ENCODE measurements at regions not wholly inside any gene's neighbourhood (a gene's known extent, or its start where the extent isn't known, plus 50 kb on each side); places are given as distances from the start of the nearest gene placed in this dataset.

- H3K27me3 ChIP-seq (ENCODE audit: insufficient read depth, low read length) = 0 out of 2 replicates have a peak, but pooled peaks cover 4% of the 10 kb centered on the region
- RAD21 ChIA-PET (ENCODE audit: low non-redundant PET in 1 of 2, low total read pairs in 2 of 2, uncharacterized antibody in 2 of 2, unreplicated experiment in 2 of 2) = no interaction called here
Observed at GRCh38 chr22:48153726-48154125, 1391.3 kb downstream of the TBC1D22A start.

More at GRCh38 chr22:48153726-48154125, 1391.3 kb downstream of the TBC1D22A start:
- no peak overlapping the region for H3K27ac ChIP-seq (ENCODE audit: low read depth, low read length)
- no peak overlapping the region for H2AFZ ChIP-seq (ENCODE audit: low read depth, low read length, poor library complexity, severe bottlenecking)
- no peak for TF ChIP-seq SRF (IDR thresholded peaks at IDR 0.05; ENCODE audit: low read depth)
- no peak for TF ChIP-seq CEBPB (IDR thresholded peaks at IDR 0.05; ENCODE audit: low read depth)
- no peak for TF ChIP-seq ATF3 (IDR thresholded peaks at IDR 0.05)
- no peak for TF ChIP-seq MAX (IDR thresholded peaks at IDR 0.05)
- TF ChIP-seq TCF7L2 (IDR thresholded peaks at IDR 0.05; ENCODE audit: borderline replicate concordance, extremely low read depth, insufficient read depth, insufficient read length) = no peak
- TF ChIP-seq EGR1 (IDR thresholded peaks at IDR 0.05; ENCODE audit: low read depth) = no peak
- TF ChIP-seq ZFX (IDR thresholded peaks at IDR 0.05) = no peak
- TF ChIP-seq SP1 (IDR thresholded peaks at IDR 0.05; ENCODE audit: low read depth) = no peak
- no peak for TF ChIP-seq RAD21 (IDR thresholded peaks at IDR 0.05; ENCODE audit: low read depth)
- no peak for TF ChIP-seq JUND (IDR thresholded peaks at IDR 0.05)
- TF ChIP-seq ELF1 (IDR thresholded peaks at IDR 0.05; ENCODE audit: borderline replicate concordance, low read depth) = no peak
- TF ChIP-seq POLR2A (IDR thresholded peaks at IDR 0.05; ENCODE audit: borderline replicate concordance, extremely low read depth, insufficient read depth, insufficient read length) = no peak
- no peak for TF ChIP-seq ZNF274 (IDR thresholded peaks at IDR 0.05; ENCODE audit: low read depth, low read length)
- TF ChIP-seq ZBTB33 (IDR thresholded peaks at IDR 0.05; ENCODE audit: extremely low read depth, insufficient replicate concordance, low read length) = no peak
- no peak for TF ChIP-seq CTCF (IDR thresholded peaks at IDR 0.05 in 2 of 3, conservative IDR thresholded peaks at IDR 0.05 in 1 of 3; ENCODE audit: borderline replicate concordance in 1 of 3, insufficient read depth in 1 of 3, low read depth in 2 of 3, low read length in 2 of 3)
- no peak for TF ChIP-seq EZH2phosphoT487 (IDR thresholded peaks at IDR 0.05; ENCODE audit: borderline replicate concordance)
- TF ChIP-seq YY1 (IDR thresholded peaks at IDR 0.05; ENCODE audit: extremely low read depth, insufficient replicate concordance, low read depth, low read length) = no peak
- no peak for TF ChIP-seq REST (IDR thresholded peaks at IDR 0.05; ENCODE audit: low read depth)
- DNase-seq (ENCODE audit: low read depth, low spot score) = no peak
- ATAC-seq = no peak
- ChIA-PET POLR2A (no interaction called here), CTCF (no interaction called here)
- no TSS peak for BruUV-seq (replicated peaks)
- H4K20me1 ChIP-seq (ENCODE audit: insufficient read depth) = no peaks in the 10 kb centered on the region
- no peaks in the 10 kb centered on the region for H3K79me2 ChIP-seq (ENCODE audit: insufficient read depth, low read length)
- H3K36me3 ChIP-seq (ENCODE audit: control insufficient read depth in 1 of 2, insufficient read depth in 2 of 2, low read length in 2 of 2) = no peaks in the 10 kb centered on the region
- no peaks in the 10 kb centered on the region; a peak in 1 of 4 replicates for H3K9me3 ChIP-seq (ENCODE audit: control insufficient read depth in 1 of 2, insufficient read depth in 1 of 2, low read depth in 1 of 2, low read length in 2 of 2)
- intact Hi-C loops (cut with micrococcal nuclease) = no loop called here
- no peaks in the 10 kb centered on the region for H3K4me1 ChIP-seq (ENCODE audit: control insufficient read depth in 1 of 2, insufficient read depth in 2 of 2, low read length in 2 of 2)
- H3K9ac ChIP-seq (ENCODE audit: low read length) = no peak overlapping the region
- no peak overlapping the region for H3K4me3 ChIP-seq (replicated peaks in 1 of 2; ENCODE audit: low read depth in 1 of 2, low read length in 2 of 2)
- H3K9me2 ChIP-seq (ENCODE audit: insufficient read depth) = no peaks in the 10 kb centered on the region
- H3K4me2 ChIP-seq (ENCODE audit: low read length) = no peak overlapping the region
